ENCODE measurements at regions not wholly inside any gene's neighbourhood (a gene's known extent, or its start where the extent isn't known, plus 50 kb on each side); places are given as distances from the start of the nearest gene placed in this dataset.

DNA sequence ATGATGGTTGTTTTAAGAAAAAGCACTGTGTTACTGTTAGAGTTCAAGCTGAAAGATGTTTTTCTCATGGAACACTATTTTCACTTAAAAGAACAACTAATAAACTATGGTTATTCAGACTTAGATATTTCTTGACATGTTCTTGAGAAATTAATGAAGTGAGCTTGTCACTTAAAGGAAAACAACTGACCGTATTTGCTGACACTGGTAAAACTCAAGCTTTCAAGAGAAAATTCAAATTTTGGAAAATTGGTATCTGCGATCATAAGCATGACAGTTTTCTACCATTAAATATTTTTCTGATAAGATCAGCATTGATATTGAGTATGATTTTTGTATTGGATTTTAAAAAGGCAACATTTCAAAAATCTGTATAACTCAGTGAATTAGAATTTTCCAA, 549.5 kb upstream of the ACTRT1 start:
- TF ChIP-seq POLR2A (IDR thresholded peaks at IDR 0.05; ENCODE audit: low read length) (no peak), GATA1 (IDR thresholded peaks at IDR 0.05; ENCODE audit: low read depth, low read length) (no peak)
